Adrenal gland (tissue), 5 donors: ENCODE measurements at regions not wholly inside any gene's neighbourhood (a gene's known extent, or its start where the extent isn't known, plus 50 kb on each side); places are given as distances from the start of the nearest gene placed in this dataset.

Experiments used
- POLR2A ChIP-seq, 2 donors: fragments of 450-650 bp; IDR thresholded peaks; one replicate each; pipeline ENCODE4 v1.6.1; 2017; ENCODE audit warnings: antibody characterized with exemption in 2 of 2, mild to moderate bottlenecking in 2 of 2, moderate library complexity in 1 of 2
- TF ChIP-seq, protein P1 (sequence below), 6 experiments: fragments of 450-650 bp in 4 of 6; fragments of 200-600 bp in 2 of 6; sonication (generic) in 1 of 6; IDR thresholded peaks; 1 replicate in 5 of 6; 2 replicates in 1 of 6; pipeline versions ENCODE4 v1.5.1 to v1.8.0; 2016 to 2021; ENCODE audit warnings: antibody characterized with exemption in 6 of 6, mild to moderate bottlenecking in 2 of 6, moderate library complexity in 1 of 6
- donor health status: DM: no; HTN: no; CAD: no.

DNA sequence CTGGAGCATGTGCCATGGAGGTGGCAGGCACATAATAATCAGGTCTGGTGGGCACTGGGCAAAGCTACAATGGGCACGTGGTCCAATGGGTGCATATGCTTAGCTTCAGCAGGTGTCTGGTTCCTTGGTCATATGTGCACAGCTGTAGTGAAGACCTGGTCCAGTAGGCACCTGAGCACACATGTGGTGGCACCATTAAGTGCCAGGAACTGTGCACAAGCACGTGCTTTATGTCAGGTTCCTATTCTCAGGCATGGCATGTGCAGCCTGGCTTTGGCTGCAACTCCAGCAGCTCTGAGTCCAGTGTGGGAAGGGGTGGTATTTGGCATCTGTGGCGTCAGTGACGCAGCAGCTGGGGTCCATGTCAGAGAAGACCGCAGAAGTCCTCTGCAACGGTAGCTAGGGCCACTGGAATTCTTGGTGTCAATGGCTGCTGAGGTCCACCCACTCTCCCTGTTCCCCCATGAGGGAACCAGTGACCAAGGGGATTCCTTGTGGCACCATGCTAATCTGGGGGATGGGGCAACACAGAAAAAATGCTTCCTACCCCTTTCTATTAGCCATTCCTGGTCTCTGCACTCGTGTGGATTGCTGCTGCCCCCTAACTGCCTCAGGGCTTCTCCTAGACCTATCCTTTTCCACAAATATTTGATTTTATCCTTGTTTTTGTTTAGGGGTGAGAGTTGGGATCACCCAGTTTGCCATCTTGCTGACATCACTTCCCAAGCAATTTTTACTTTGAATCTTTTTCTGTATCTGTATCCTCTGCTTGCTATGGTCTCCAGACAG lies 262.9 kb upstream of the MAP2 start:
- TF ChIP-seq, protein P1, sequence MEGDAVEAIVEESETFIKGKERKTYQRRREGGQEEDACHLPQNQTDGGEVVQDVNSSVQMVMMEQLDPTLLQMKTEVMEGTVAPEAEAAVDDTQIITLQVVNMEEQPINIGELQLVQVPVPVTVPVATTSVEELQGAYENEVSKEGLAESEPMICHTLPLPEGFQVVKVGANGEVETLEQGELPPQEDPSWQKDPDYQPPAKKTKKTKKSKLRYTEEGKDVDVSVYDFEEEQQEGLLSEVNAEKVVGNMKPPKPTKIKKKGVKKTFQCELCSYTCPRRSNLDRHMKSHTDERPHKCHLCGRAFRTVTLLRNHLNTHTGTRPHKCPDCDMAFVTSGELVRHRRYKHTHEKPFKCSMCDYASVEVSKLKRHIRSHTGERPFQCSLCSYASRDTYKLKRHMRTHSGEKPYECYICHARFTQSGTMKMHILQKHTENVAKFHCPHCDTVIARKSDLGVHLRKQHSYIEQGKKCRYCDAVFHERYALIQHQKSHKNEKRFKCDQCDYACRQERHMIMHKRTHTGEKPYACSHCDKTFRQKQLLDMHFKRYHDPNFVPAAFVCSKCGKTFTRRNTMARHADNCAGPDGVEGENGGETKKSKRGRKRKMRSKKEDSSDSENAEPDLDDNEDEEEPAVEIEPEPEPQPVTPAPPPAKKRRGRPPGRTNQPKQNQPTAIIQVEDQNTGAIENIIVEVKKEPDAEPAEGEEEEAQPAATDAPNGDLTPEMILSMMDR (IDR thresholded peaks at IDR 0.05): no peak
- no peak for TF ChIP-seq POLR2A (IDR thresholded peaks at IDR 0.05)
